ENCODE measurements at regions not wholly inside any gene's neighbourhood (a gene's known extent, or its start where the extent isn't known, plus 50 kb on each side); places are given as distances from the start of the nearest gene placed in this dataset.

- H3K79me1 ChIP-seq (ENCODE audit: low read depth in 1 of 2, low read length in 2 of 2): no peaks in the 10 kb centered on the region
- POLR2A ChIA-PET (ENCODE audit: unreplicated experiment): no interaction called here
- no TSS peak for BruUV-seq (replicated peaks)
Measured at GRCh38 chr1:185376840-185377635, 60.0 kb upstream of the IVNS1ABP start.

More at GRCh38 chr1:185376840-185377635, 60.0 kb upstream of the IVNS1ABP start:
- intact Hi-C loops (cut with micrococcal nuclease): no loop called here
- in situ Hi-C loops (cut with MboI; ENCODE audit: low sequenced_read_pairs): no loop called here
- peak overlapping the region; percentile 86 for H3K14ac ChIP-seq (replicated peaks; ENCODE audit: low read depth, low read length)
- H3K4me2 ChIP-seq (ENCODE audit: low read depth, low read length): peak overlapping the region; percentile 48; the same call in 1 of the 2 replicates
- peaks cover 11% of the 10 kb centered on the region for H3K9me1 ChIP-seq (ENCODE audit: insufficient read depth, low read length)
- H2BK5ac ChIP-seq (ENCODE audit: low read depth, low read length, poor library complexity, severe bottlenecking): peak overlapping the region; percentile 69
- H3K23ac ChIP-seq (ENCODE audit: low read depth, low read length): peak overlapping the region; percentile 54; the same call in 1 of the 2 replicates
- no peak for TF ChIP-seq RAD21 (IDR thresholded peaks at IDR 0.05; ENCODE audit: low read length)
- peak; percentile 57; the same call in 1 of the 2 replicates for TF ChIP-seq CEBPB (IDR thresholded peaks at IDR 0.05; ENCODE audit: low read depth, low read length)
- peak overlapping the region; percentile 81; the same call in 1 of the 2 replicates for H4K5ac ChIP-seq (ENCODE audit: low read depth, low read length)
- peaks cover 8% of the 10 kb centered on the region; the same call in 1 of the 2 replicates for H3K4me1 ChIP-seq (ENCODE audit: control insufficient read depth, insufficient read depth, low read length)
- peak overlapping the region; percentile 79 for H2AK5ac ChIP-seq (ENCODE audit: low read depth, low read length)
- no peak overlapping the region for H3K9ac ChIP-seq (ENCODE audit: low read depth, low read length)
- H2BK120ac ChIP-seq (ENCODE audit: low read depth, low read length): peak overlapping the region; percentile 69
- H3K56ac ChIP-seq (ENCODE audit: extremely low read depth, insufficient read depth, low read length): no peak overlapping the region
- H3K4me3 ChIP-seq (ENCODE audit: insufficient read depth, low read depth, low read length): no peak overlapping the region
- peak overlapping the region; percentile 87; the same call in 2 of the 3 replicates for H2BK15ac ChIP-seq (ENCODE audit: low read depth, low read length)
- peak overlapping the region; percentile 6 to 63 for H4K8ac ChIP-seq (ENCODE audit: low read depth in 2 of 2, low read length in 2 of 2)
- peak overlapping the region; percentile 43; the same call in 1 of the 2 replicates for H3K27ac ChIP-seq (ENCODE audit: insufficient read depth, low read length)
- H3K4ac ChIP-seq (ENCODE audit: low read depth, low read length): peak overlapping the region; percentile 66
- peak overlapping the region; percentile 9; the same call in 1 of the 2 replicates for H4K91ac ChIP-seq (ENCODE audit: insufficient read depth, low read depth, low read length)
- no peaks in the 10 kb centered on the region for H3K36me3 ChIP-seq (ENCODE audit: control insufficient read depth, insufficient read depth, low read length)
- dilution Hi-C loops (cut with HindIII; ENCODE audit: low sequenced_read_pairs, unreplicated experiment): no loop called here
- H3K9me3 ChIP-seq (ENCODE audit: control insufficient read depth, insufficient read depth, low read length): no peaks in the 10 kb centered on the region
- H4K20me1 ChIP-seq (ENCODE audit: insufficient read depth, low read length): no peaks in the 10 kb centered on the region
- H3K27me3 ChIP-seq (ENCODE audit: control insufficient read depth, insufficient read depth, low read length): no peaks in the 10 kb centered on the region
- H2AFZ ChIP-seq (replicated peaks; ENCODE audit: low read length, poor library complexity): peak overlapping the region; percentile 40
- CTCF ChIA-PET: interaction anchor here (0.5 to 1.0 kb wide), 3 partner anchors 22 to 182 kb away, joined by 3 read pairs; no protein-coding TSS in a partner anchor
- H2BK20ac ChIP-seq (ENCODE audit: low read depth, low read length): peak overlapping the region; percentile 67
- H3K18ac ChIP-seq (ENCODE audit: low read depth, low read length): peak overlapping the region; percentile 69; the same call in 1 of the 2 replicates
- ATAC-seq (ENCODE audit: low read depth): peak; percentile 62
- no CpG with 5 or more reads among the region's 7 CpGs for WGBS, 2 experiments (ENCODE audit: extremely low coverage in 2 of 2, insufficient read length in 1 of 2)
- no peak overlapping the region for H2AK9ac ChIP-seq (replicated peaks; ENCODE audit: low read depth, low read length, poor library complexity)
- DNase-seq: peak; percentile 76

Data from IMR-90 (cell line).